HL-60 (cell line): ENCODE measurements at regions not wholly inside any gene's neighbourhood (a gene's known extent, or its start where the extent isn't known, plus 50 kb on each side); places are given as distances from the start of the nearest gene placed in this dataset.

Experiments used
- DNase-seq, 2 experiments: peaks; one replicate each; pipeline ENCODE4 v3.0.0-alpha.2; 2010 to 2020; ENCODE audit warnings: low read depth in 1 of 2, low spot score in 1 of 2
- H3K27ac ChIP-seq: fragments of 250-450 bp; sonication (Bioruptor Pico); replicated peaks from 2 replicates; pipeline ENCODE4 v1.5.1; 2020; ENCODE audit warnings: mild to moderate bottlenecking, moderate library complexity
- H3K27me3 ChIP-seq: fragments of 250-450 bp; sonication (Bioruptor Pico); 2 replicates; pipeline ENCODE4 v1.5.1; 2021; ENCODE audit warnings: mild to moderate bottlenecking, moderate library complexity; ENCODE audit not compliant: insufficient read depth, poor library complexity, severe bottlenecking
- H3K4me3 ChIP-seq: replicated peaks from 2 replicates; pipeline ENCODE4 v1.5.1; 2011; ENCODE audit warnings: mild to moderate bottlenecking, control low read depth, low read length; ENCODE audit not compliant: insufficient read depth
- CTCF ChIP-seq: IDR thresholded peaks from one replicate; pipeline ENCODE4 v1.5.1; 2011; ENCODE audit warnings: low read length, control low read depth, inconsistent platforms; ENCODE audit not compliant: insufficient read depth
- GABPA ChIP-seq: IDR thresholded peaks from 2 replicates; pipeline ENCODE4 v1.6.1; 2012; ENCODE audit warnings: low read depth
- POLR2AphosphoS5 ChIP-seq: IDR thresholded peaks from 2 replicates; pipeline ENCODE4 v1.6.1; 2012; ENCODE audit warnings: low read depth
- REST ChIP-seq: IDR thresholded peaks from 2 replicates; pipeline ENCODE4 v1.6.1; 2012; ENCODE audit warnings: low read depth; ENCODE audit not compliant: insufficient replicate concordance
- SPI1 ChIP-seq: IDR thresholded peaks from 2 replicates; pipeline ENCODE4 v1.6.1; 2012; ENCODE audit warnings: low read depth, mild to moderate bottlenecking, borderline replicate concordance

GRCh38 chr20:1803932-1804501 lies 91.2 kb upstream of the SIRPA start:
- peak overlapping the region; percentile 96 for H3K27ac ChIP-seq
- H3K4me3 ChIP-seq, result peak overlapping the region; percentile 41
- peak in 1 of 2 experiments; percentile 66 for DNase-seq
- no peaks in the 10 kb centered on the region for H3K27me3 ChIP-seq
- TF ChIP-seq POLR2AphosphoS5, result peak; percentile 71; the same call in 1 of the 2 replicates
- no peak for TF ChIP-seq CTCF
- no peak; the same call in 1 of the 2 replicates for TF ChIP-seq SPI1
- no peak; the same call in 1 of the 2 replicates for TF ChIP-seq GABPA
- TF ChIP-seq REST, result no peak

GRCh38 chr20:1803061-1803931 lies 91.9 kb upstream of the SIRPA start:
- peak; percentile 72 to 95 for DNase-seq
- H3K27ac ChIP-seq, result peak overlapping the region; percentile 96

More at GRCh38 chr20:1803061-1803931, 91.9 kb upstream of the SIRPA start:
- Histone ChIP-seq H3K4me3 (peak overlapping the region; percentile 42), H3K27me3 (no peaks in the 10 kb centered on the region)
- TF ChIP-seq CTCF (no peak), SPI1 (peak; percentile 93), REST (peak; percentile 56), GABPA (peak; percentile 18; the same call in 1 of the 2 replicates), POLR2AphosphoS5 (peak; percentile 85; the same call in 1 of the 2 replicates)
